Testis (tissue), 2 donors: ENCODE measurements at regions not wholly inside any gene's neighbourhood (a gene's known extent, or its start where the extent isn't known, plus 50 kb on each side); places are given as distances from the start of the nearest gene placed in this dataset.

Source experiments
- POLR2A ChIP-seq: fragments of 450-650 bp; IDR thresholded peaks from one replicate; pipeline ENCODE4 v1.6.1; 2017; ENCODE audit warnings: antibody characterized with exemption, mild to moderate bottlenecking, moderate library complexity
- TF ChIP-seq, protein P1 (sequence below), 3 experiments: fragments of 450-650 bp in 2 of 3; fragments of 200-600 bp in 1 of 3; sonication (generic) in 1 of 3; IDR thresholded peaks; one replicate each; pipeline ENCODE4 v1.5.1; 2016 to 2019; ENCODE audit warnings: antibody characterized with exemption in 3 of 3, mild to moderate bottlenecking in 2 of 3, moderate library complexity in 1 of 3

GRCh38 chr5:60494635-60495034, 205.3 kb downstream of the DEPDC1B start:
- TF ChIP-seq, protein P1, sequence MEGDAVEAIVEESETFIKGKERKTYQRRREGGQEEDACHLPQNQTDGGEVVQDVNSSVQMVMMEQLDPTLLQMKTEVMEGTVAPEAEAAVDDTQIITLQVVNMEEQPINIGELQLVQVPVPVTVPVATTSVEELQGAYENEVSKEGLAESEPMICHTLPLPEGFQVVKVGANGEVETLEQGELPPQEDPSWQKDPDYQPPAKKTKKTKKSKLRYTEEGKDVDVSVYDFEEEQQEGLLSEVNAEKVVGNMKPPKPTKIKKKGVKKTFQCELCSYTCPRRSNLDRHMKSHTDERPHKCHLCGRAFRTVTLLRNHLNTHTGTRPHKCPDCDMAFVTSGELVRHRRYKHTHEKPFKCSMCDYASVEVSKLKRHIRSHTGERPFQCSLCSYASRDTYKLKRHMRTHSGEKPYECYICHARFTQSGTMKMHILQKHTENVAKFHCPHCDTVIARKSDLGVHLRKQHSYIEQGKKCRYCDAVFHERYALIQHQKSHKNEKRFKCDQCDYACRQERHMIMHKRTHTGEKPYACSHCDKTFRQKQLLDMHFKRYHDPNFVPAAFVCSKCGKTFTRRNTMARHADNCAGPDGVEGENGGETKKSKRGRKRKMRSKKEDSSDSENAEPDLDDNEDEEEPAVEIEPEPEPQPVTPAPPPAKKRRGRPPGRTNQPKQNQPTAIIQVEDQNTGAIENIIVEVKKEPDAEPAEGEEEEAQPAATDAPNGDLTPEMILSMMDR (IDR thresholded peaks at IDR 0.05), result no peak
- TF ChIP-seq POLR2A, result no peak
